Kasumi-1 (cell line): ENCODE measurements at regions not wholly inside any gene's neighbourhood (a gene's known extent, or its start where the extent isn't known, plus 50 kb on each side); places are given as distances from the start of the nearest gene placed in this dataset.
A peak's percentile ranks its signal among the peaks of the same experiment; 100 is the strongest.
"Not testable (repeated sequence)": the region's sequence is repeated elsewhere in the genome, so short reads cannot be mapped to it uniquely, and the experiment has no call there.

Experiments used
- DNase-seq, 2 experiments: peaks; one replicate each; lab custom pipeline; 2025; lab: John Stamatoyannopoulos, UW

DNA sequence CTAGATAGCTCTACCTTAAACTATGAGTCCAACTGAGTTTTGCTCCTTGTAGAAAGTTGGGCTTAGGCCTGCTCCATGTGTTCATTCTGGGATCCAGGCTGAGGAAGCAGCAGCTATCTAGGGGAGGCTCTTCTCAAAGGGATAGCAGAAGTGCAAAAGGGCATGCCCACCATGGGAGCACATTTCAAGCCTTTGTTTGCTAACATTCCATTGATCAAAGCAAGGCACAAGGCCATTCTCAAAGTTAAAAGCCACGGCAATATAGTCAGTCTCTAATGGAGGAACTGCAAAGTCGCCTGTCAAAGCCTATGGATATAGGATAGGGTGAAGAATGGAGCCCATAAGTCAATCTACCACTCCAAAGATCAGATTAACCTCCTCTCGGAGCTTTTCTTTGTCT is 488.1 kb upstream of the ARX start:
- DNase-seq, result no peak

GRCh38 chrX:25507801-25508200 is 492.0 kb upstream of the ARX start:
- no peak for DNase-seq

DNA sequence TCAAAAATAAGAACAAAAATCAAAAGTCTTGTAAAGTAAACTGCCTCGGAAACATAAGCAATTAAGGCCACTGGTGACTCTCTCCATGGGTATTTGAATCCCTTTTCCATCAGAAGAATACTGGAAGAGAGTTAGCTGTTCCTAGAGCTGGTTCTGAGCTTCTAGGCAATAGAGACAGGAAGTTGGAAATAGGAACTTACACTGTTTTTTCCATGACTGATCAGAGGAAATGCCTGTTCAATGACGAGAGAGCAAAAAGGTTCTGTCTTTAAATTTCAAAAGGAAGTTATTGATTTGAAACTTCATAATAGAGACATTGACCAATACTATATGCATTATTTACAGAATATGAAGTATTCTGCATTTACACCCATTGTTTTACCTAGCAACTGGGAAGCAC is 503.5 kb upstream of the ARX start:
- no peak for DNase-seq

DNA sequence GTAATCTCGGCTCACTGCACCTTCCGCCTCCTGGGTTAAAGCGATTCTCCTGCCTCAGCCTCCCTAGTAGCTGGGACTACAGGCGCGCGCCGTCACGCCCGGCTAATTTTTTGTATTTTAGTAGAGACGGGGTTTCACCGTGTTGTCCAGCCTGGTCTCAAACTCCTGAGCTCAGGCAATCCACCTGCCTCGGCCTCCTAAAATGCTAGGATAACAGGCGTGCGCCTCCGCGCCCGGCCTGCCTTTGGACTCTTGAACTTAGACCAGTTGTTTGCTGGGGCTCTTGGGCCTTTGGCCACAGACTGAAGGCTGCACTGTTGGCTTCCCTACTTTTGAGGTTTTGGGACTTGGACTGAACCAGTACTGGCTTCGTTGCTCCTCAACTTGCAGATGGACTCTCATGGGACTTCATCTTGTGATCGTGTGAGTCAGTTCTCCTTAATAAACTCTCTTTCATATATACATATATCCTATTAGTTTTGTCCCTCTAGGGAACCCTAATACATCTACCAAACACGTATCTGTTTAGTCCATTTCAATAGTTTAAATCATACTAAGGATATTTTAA is 506.8 kb upstream of the ARX start:
- DNase-seq, result not testable (repeated sequence)

DNA sequence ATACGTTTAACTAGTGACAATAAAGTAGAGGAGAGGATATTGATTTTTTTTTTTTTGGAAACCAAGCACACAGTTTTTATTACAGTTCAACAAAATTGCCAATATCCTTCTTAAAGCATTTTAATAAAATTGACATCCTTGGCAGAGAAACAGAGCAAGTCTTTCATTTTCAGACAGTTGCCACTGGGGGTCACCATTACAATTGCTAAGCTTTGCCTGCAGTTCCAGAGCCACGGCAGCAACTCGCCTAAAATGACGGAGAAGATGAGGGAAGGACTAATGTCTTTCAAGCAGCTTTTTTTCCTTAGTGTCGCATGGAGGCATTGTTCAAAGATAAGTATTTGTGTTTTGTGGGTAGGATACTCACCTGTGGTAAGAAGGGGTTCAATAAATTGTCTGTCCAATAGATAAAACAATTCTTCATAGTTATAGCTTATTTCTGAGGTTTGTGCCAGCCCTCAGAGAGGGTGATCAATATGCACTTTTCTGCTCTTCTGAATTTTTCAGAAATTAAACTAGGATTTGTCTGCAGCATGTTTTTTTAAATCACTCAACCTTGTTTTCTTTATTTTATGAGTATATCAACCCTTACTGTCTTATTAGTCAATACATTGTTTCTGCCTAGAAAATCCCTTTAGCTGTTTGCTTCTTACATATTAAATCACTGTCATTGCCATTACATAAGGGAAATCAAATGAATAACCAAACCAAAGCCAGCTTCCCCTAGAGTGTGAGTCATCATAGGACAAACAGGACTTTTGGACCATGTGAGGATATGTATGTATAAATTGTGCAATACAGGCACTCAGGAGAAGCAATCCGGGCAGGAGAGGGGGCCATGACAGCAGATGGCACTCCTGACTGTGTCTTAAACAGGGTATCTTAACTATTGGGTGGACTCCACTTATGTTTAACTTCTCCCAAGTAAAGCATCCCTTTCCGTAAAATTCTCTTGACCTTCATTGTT is 508.1 kb upstream of the ARX start:
- DNase-seq, result peak; percentile 51 to 62

- no peak for DNase-seq
Observed at GRCh38 chrX:25527156-25527555, 511.4 kb upstream of the ARX start.

DNA sequence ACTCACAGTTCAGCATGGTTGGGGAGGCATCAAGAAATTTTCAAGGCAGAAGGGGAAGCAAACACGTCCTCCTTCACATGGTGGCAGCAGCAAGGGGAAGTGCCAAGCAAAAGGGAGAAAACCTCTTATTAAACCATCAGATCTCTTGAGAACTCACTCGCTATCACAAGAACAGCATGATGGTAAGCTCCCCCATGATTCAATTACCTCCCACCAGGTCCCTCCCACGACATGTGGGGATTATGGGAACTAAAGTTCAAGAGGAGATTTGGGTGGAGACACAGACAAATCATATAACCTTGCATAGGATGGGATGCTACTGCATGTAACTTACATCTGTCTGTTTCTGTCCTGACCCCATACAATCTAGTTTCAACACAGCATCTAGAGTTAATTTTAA is 511.8 kb upstream of the ARX start:
- DNase-seq, result no peak

GRCh38 chrX:25531096-25531495 is 515.3 kb upstream of the ARX start:
- no peak for DNase-seq

DNA sequence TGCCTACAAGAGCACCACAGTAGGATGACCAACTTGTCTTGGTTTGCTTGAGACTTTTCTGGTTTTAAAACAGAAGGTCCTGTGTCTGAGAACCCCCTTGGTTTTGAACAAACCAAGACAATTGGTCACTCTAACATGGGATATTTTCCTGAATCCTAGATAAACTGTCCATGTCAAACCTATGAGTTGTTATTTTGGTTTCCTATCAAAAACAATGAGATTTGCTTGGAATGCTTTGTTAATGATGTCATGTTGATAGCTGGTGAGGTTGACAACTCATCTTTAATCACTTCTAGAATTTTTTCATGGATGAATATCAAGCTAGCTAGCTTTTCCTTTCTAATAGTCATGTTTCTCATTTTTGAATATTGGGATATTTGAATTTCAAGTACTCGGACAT is 518.3 kb upstream of the ARX start:
- no peak for DNase-seq

DNA sequence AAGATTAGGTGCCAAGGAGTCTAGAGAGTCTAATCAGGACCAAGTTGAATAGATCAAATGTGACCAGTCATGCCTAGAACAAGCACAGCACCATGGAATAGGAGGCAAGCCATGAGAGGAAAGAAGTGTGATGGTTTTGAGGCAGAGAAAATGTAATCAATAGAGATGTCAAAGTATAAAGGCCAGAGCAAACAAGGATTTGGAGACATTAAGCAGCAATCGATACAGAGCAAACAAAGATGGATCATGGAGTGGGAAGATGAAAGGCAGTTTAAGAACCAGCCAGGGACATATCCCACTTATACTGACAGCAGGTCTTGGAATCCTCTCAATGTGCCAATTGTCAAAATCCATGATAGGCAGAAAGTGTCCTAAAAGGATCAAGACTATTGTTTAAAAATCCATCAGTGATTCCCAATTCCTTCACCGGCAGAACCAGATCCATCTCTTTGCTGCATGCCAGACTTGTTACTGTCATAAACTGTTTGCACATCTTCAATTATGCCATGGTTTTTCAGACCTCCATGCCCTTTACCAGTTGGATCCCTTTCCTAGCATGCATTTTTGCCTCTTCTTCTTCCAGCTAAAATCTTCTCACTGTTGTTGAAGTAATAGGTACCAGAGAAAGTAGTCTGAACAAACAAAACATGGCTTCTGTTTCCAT is 520.7 kb upstream of the ARX start:
- no peak for DNase-seq

DNA sequence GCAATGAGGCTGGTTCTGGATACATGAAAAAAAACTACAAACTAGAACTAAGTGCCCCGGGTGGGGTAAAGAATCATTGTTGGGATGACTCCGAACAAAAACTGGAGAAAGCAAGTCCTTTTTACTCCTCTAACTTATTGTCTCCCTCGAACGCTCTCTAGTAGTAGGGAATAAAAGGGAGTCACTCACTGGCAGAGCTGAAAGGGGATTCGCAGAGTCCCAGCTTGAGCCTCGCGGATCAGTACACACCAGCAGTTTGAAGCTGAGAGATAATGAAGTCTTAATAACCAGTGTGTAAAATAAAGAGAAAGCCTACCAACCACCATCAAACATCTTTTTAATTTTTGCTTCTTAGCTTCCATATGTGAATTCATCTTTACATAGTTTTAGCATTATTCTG is 521.9 kb upstream of the ARX start:
- no peak for DNase-seq

DNA sequence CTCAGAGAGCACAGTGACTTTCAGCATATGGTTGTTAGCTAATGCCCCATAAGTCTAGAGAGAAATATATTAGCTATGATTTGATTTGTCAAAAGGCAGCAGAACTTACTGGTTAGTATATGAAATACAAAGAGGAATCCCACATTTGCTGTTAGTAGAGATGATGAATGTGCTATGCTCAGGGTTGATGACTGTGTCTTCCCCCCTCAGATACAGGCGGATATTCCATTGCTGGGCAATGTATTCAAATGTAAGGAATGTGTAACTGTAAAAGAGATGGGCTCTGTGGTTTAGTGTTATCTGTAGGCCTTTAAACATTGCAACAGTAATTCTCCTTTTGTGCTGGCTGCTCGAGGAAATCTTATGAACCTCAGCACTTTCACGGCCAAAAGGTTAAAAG is 528.9 kb upstream of the ARX start:
- DNase-seq, result no peak

GRCh38 chrX:25548811-25549210 is 533.0 kb upstream of the ARX start:
- DNase-seq, result no peak

DNA sequence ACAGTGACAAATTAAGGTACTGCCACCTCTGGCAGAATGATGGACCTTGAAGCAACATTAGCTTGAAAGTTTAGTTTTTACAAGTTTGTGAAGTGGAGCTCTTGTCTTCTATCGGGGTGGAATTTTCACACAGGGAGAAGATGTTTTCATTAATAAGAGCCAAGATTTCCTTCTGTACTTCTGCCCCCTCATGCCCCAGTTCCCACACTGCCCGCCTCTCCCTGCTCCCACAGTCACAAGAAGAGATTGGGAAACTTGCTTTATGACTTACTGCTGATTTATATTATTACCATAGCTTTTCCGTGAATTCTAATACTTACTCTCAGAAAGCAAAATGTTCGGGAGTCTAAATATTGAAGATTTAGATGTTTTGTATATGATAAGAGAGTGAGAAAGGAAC is 539.8 kb upstream of the ARX start:
- no peak for DNase-seq

GRCh38 chrX:25558137-25558536 is 542.4 kb upstream of the ARX start:
- no peak for DNase-seq

GRCh38 chrX:25561190-25561589 is 545.4 kb upstream of the ARX start:
- no peak for DNase-seq

- no peak for DNase-seq
Observed at GRCh38 chrX:25573631-25574030, 557.9 kb upstream of the ARX start.

DNA sequence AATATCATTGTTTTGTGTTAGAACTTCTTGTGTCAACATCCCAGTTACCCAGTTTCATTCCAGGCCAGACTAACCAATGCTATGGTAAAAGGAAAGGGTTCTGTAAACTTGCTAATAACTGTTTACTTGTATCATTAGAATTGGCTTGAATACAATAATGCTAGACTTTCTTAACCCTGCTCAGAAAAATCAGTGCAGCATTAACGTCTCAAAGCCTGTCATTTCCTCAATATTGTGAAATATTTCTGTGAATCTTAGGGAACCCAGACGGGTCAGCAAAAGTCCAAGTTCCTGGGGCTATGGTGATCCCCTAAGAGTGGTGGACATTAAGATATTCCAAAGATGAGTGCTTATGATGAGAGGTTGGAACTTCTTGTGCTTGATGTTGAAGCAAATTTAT is 541.2 kb upstream of the MAGEB18 start:
- DNase-seq, result no peak

- DNase-seq, result no peak
Observed at GRCh38 chrX:25597551-25597950, 540.6 kb upstream of the MAGEB18 start.

DNA sequence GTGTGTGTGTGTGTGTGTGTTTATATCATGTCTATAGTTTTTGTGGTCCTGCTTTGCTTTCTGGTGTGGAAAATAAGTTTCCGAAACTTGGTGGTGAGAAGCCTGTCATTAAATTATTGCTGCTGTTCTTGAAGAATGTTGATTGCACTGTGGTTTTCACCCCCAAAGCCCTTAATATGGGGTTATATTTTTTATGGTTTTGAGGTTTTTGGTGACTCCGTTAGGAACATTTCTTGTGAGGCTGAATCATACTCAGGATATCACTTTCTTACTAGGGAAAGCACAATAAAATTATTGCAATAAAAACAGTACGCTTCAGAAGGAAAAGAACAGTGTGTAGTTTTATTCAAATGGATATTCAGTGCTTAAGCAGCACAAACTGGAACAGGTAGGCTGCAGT is 539.1 kb upstream of the MAGEB18 start:
- no peak for DNase-seq

DNA sequence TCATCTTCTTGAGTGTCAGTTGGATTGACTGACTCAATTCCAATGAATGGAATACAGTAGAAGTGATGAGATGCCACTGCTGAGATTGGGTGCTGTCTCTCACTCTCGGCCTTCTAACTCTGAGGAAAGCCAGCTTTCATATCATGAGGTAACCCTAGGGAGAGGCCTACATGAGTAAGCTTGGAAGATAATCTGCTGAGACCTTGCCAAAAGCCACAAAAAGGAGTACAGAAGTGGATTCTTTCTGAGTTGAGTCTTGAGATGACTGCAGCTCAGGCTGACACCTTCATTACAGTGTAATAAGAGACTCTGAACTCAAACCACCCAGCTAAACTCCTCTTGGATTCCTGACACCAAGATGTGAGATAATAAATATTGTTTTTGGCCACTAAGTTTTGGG is 537.4 kb upstream of the MAGEB18 start:
- DNase-seq, result no peak

DNA sequence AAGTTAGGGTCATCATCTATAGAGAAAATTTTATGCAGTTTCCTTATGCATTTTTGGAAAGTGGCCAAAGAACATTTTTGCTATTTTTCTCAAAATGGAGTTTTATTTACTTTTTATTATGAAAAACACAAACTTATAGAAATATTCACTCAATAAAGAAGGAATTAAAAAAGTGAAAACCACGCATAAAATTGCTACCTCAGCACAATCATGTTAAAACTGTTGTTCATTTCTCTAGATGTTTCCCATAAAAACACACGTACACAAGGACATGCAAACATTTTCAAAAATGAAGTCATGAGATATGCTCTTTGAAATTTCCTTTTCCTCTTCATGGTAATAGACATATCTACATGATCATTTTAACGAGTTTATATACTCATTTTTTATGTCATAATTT is 536.8 kb upstream of the MAGEB18 start:
- DNase-seq, result no peak

- DNase-seq, result no peak
Observed at GRCh38 chrX:25618248-25618647, 519.9 kb upstream of the MAGEB18 start.
